ENCODE measurements at regions not wholly inside any gene's neighbourhood (a gene's known extent, or its start where the extent isn't known, plus 50 kb on each side); places are given as distances from the start of the nearest gene placed in this dataset.

- Mint-ChIP-seq H3K4me3 (ENCODE audit: unreplicated experiment) (no peak overlapping the region), H3K36me3 (ENCODE audit: insufficient read depth, unreplicated experiment) (no peaks in the 10 kb centered on the region), H3K9me3 (ENCODE audit: unreplicated experiment) (no peaks in the 10 kb centered on the region), H3K27ac (ENCODE audit: unreplicated experiment) (no peak overlapping the region), H3K27me3 (ENCODE audit: insufficient read depth, unreplicated experiment) (peaks cover 8% of the 10 kb centered on the region), H3K4me1 (ENCODE audit: low read depth, unreplicated experiment) (no peaks in the 10 kb centered on the region)
- BruUV-seq (replicated peaks), result no TSS peak
- no peak for TF ChIP-seq CTCF (IDR thresholded peaks at IDR 0.05; ENCODE audit: insufficient read depth in 1 of 2, low read depth in 1 of 2, low read length in 1 of 2, severe bottlenecking in 1 of 2, unreplicated experiment in 1 of 2)
- Histone ChIP-seq H3K27me3 (replicated peaks; ENCODE audit: control insufficient read depth, insufficient read depth, low read length) (no peaks in the 10 kb centered on the region), H3K4me3 (ENCODE audit: low read depth, low read length) (no peak overlapping the region), H3K36me3 (ENCODE audit: control insufficient read depth, insufficient read depth, low read length) (no peaks in the 10 kb centered on the region), H3K4me1 (0 out of 2 replicates have a peak, but pooled peaks cover 4% of the 10 kb centered on the region), H3K9me3 (no peaks in the 10 kb centered on the region)
- POLR2A ChIA-PET, result no interaction called here
- intact Hi-C loops (cut with micrococcal nuclease; ENCODE audit: unreplicated experiment), result no loop called here
- CTCF ChIA-PET, result no interaction called here
- DNase-seq, result no peak
Measured at GRCh38 chr11:119814766-119815165, 85.8 kb upstream of the NECTIN1 start.

DNA sequence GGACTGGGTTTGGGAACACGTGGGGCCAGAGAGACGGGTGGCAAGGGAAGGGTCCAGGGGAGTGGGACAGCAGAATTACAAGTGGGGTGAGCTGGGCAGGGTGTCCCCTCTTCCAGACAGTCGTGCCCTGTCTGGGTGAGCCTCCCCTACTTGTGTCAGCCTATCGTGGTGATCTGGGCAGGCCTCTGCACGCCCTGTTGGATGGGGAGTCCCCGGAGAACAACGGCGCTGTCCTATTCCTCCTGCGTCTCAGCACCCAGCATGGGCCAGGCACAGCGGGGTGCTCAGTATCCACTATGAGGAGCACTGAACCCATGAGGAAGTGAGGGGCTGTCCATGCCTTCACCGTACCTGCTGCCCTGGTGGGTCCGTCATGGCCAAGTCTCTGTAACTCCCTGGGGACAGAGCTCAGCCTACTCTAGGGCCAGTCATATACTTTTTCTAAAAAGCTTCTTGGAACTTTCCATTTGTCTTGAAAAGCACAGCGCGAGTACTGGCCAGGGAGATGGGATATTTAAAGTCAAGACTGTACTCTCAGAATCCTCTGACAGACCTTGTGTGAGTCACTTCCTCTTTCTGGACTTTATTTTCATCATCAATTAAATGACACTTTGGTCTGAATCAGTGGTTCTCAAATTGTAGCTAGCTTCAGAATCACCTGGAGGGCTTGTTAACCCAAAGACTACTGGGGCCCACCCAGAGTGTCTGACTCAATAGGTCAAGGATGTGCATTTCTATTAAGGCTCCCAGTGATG lies 81.7 kb upstream of the NECTIN1 start:
- ChIA-PET POLR2A (no interaction called here), CTCF (no interaction called here)
- Histone ChIP-seq H3K36me3 (ENCODE audit: control insufficient read depth, insufficient read depth, low read length) (no peaks in the 10 kb centered on the region), H3K4me3 (ENCODE audit: low read depth, low read length) (no peak overlapping the region), H3K27me3 (replicated peaks; ENCODE audit: control insufficient read depth, insufficient read depth, low read length) (no peaks in the 10 kb centered on the region), H3K9me3 (no peaks in the 10 kb centered on the region), H3K4me1 (0 out of 2 replicates have a peak, but pooled peaks cover 4% of the 10 kb centered on the region)
- Mint-ChIP-seq H3K36me3 (ENCODE audit: insufficient read depth, unreplicated experiment) (no peaks in the 10 kb centered on the region), H3K4me3 (ENCODE audit: unreplicated experiment) (no peak overlapping the region), H3K4me1 (ENCODE audit: low read depth, unreplicated experiment) (peaks cover 6% of the 10 kb centered on the region), H3K9me3 (ENCODE audit: unreplicated experiment) (no peaks in the 10 kb centered on the region), H3K27me3 (ENCODE audit: insufficient read depth, unreplicated experiment) (no peaks in the 10 kb centered on the region), H3K27ac (ENCODE audit: unreplicated experiment) (no peak overlapping the region)
- intact Hi-C loops (cut with micrococcal nuclease; ENCODE audit: unreplicated experiment), result no loop called here
- TF ChIP-seq CTCF (IDR thresholded peaks at IDR 0.05; ENCODE audit: insufficient read depth in 1 of 2, low read depth in 1 of 2, low read length in 1 of 2, severe bottlenecking in 1 of 2, unreplicated experiment in 1 of 2), result no peak
- no peak for DNase-seq
- no TSS peak for BruUV-seq (replicated peaks)

DNA sequence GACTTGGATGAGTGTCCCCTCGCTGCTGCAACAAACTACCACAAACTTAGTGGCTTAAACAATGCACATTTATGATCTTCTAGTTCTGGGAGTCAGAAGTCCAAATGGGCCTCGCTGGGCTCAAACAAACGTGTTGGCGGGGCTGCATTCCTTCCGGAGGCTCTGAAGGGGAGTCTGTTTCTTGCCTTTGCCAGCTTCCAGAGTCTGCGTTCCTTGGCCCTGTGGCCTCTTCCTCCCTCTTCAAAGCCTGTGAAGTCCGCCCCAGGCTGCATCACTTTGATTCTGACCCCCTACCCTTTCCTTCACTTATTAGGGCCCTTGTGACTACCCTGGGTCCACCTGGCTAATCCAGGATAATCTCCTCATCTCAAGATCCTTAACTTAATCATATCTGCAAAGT lies 80.3 kb upstream of the NECTIN1 start:
- intact Hi-C loops (cut with micrococcal nuclease; ENCODE audit: unreplicated experiment), result no loop called here

More for the DNA sequence above, 80.3 kb upstream of the NECTIN1 start:
- Histone ChIP-seq H3K27me3 (replicated peaks; ENCODE audit: control insufficient read depth, insufficient read depth, low read length) (no peaks in the 10 kb centered on the region), H3K4me1 (no peaks in the 10 kb centered on the region), H3K4me3 (ENCODE audit: low read depth, low read length) (no peak overlapping the region), H3K9me3 (no peaks in the 10 kb centered on the region), H3K36me3 (ENCODE audit: control insufficient read depth, insufficient read depth, low read length) (no peaks in the 10 kb centered on the region)
- no peaks in the 10 kb centered on the region for H3K36me3 Mint-ChIP-seq (ENCODE audit: insufficient read depth, unreplicated experiment)
- no TSS peak for BruUV-seq (replicated peaks)
- ChIA-PET CTCF (no interaction called here), POLR2A (no interaction called here)
- H3K27me3 Mint-ChIP-seq (ENCODE audit: insufficient read depth, unreplicated experiment), result no peaks in the 10 kb centered on the region
- no peak overlapping the region for H3K4me3 Mint-ChIP-seq (ENCODE audit: unreplicated experiment)
- no peak overlapping the region for H3K27ac Mint-ChIP-seq (ENCODE audit: unreplicated experiment)
- no peak for TF ChIP-seq CTCF (IDR thresholded peaks at IDR 0.05; ENCODE audit: insufficient read depth in 1 of 2, low read depth in 1 of 2, low read length in 1 of 2, severe bottlenecking in 1 of 2, unreplicated experiment in 1 of 2)
- DNase-seq, result no peak
- no peaks in the 10 kb centered on the region for H3K9me3 Mint-ChIP-seq (ENCODE audit: unreplicated experiment)
- H3K4me1 Mint-ChIP-seq (ENCODE audit: low read depth, unreplicated experiment), result peaks cover 6% of the 10 kb centered on the region

Data from Caco-2 (cell line).